GM18502 (cell line): ENCODE measurements at regions not wholly inside any gene's neighbourhood (a gene's known extent, or its start where the extent isn't known, plus 50 kb on each side); places are given as distances from the start of the nearest gene placed in this dataset.
A peak's percentile ranks its signal among the peaks of the same experiment; 100 is the strongest.

ENCODE experiments used
- ATAC-seq: cut with Tn5 transposase; IDR thresholded peaks from one replicate; pipeline ENCODE4 v1.9.1; 2021; ENCODE audit warnings: mild to moderate bottlenecking; ENCODE audit not compliant: unreplicated experiment, poor library complexity

GRCh38 chr14:76974365-76974764 is 54.1 kb downstream of the IRF2BPL start:
- ATAC-seq = no peak

DNA sequence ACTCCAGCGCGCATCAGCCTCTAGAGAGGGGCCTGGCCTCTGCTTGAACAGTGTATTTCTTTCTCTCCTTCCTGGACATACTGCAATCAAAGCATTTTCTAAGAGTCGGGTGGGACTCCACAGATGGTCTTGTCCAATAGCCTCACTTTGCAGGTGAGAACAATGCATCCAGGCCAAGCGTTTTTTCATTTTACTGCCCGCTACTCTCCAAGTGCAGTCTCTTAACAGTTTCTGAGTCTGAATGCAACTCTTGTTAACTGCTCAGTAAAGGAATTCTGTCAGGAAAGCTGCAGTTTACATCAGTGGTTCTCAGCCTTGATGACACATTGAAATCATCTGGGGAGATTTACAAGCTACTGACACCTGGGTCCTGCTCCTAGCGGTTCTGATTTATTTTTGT is 57.0 kb downstream of the IRF2BPL start:
- ATAC-seq = no peak

- no peak for ATAC-seq
These were observed 59.9 kb downstream of the IRF2BPL start for GRCh38 chr14:76968621-76969063.

DNA sequence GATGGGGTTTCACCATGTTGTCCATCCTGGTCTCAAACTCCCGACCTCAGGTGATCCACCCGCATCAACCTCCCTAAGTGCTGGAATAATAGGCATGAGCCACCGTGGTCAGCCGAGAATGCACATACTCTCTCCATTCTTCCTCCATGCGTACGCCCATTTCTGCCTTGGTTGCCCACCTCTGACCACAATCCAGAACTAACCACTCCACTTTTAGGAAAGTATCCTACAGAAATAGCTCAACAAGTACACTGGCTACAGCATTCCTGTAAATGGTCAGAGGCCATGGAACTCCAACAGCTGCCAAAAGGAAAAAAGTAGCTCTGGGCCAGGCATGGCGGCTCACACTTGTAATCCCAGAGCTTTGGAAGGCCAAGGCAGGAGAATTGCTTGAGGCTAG is 60.7 kb downstream of the IRF2BPL start:
- ATAC-seq = no peak

DNA sequence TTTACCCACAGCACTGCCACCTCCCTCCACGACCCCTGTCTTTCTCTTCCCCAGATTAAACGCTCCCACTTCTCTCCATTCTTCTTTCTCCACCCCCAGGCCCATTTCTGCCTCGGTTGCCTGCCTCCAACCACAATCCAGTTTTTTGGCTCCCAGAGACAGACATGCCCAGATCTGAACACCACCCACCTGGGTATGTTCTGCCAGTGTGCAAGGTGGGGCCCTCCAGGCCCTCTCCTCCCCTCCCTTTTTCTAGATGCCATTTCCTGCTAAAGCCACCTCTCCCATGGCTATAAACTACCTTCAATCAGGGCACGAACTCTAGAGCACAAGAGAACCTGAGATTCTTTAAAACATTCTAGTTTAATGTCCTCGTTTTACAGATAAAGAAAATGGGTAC is 63.3 kb downstream of the IRF2BPL start:
- no peak for ATAC-seq

DNA sequence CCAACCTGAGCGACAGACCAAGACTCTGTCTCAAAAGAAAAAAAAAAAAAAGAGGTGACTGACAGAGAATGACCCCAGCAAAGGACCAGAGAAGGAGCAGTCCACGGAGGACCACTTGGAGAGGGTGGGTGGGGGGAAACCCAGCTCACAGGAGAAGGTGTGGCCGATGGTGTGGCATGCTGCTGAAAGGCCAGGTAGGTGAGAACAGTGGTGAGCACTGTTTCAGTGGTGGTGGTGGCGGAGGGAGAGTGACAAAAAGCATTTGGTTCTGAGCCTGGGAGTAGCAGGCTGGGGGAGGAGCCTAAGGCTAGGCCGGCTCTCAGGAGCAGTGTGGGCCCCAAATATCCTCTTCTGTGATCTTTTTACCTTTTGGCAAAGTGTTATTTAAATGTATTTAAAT is 63.8 kb downstream of the IRF2BPL start:
- ATAC-seq = no peak

- no peak for ATAC-seq
These were observed 65.1 kb downstream of the IRF2BPL start for GRCh38 chr14:76963372-76963771.

DNA sequence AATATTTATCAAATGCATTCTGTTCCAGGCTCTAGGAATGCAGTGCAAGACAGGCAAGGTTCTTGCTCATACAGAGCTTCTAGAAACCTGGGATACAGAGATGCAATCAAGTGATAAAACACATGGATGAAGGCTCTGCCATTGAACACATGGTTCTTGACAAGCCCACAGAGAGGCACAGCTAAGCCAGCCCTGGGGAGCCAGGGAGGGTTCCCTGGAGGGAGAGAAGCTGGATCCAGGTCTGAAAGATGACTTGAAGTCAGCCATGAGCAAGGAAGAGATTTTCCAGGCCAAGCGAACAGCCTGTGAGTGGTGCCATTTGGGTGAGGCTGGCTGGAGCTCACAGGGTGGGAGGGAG is 66.2 kb downstream of the IRF2BPL start:
- no peak for ATAC-seq

GRCh38 chr14:76961631-76962302 is 66.7 kb downstream of the IRF2BPL start:
- peak; percentile 83 for ATAC-seq

GRCh38 chr14:76958980-76959710 is 69.4 kb downstream of the IRF2BPL start:
- ATAC-seq = peak; percentile 36

DNA sequence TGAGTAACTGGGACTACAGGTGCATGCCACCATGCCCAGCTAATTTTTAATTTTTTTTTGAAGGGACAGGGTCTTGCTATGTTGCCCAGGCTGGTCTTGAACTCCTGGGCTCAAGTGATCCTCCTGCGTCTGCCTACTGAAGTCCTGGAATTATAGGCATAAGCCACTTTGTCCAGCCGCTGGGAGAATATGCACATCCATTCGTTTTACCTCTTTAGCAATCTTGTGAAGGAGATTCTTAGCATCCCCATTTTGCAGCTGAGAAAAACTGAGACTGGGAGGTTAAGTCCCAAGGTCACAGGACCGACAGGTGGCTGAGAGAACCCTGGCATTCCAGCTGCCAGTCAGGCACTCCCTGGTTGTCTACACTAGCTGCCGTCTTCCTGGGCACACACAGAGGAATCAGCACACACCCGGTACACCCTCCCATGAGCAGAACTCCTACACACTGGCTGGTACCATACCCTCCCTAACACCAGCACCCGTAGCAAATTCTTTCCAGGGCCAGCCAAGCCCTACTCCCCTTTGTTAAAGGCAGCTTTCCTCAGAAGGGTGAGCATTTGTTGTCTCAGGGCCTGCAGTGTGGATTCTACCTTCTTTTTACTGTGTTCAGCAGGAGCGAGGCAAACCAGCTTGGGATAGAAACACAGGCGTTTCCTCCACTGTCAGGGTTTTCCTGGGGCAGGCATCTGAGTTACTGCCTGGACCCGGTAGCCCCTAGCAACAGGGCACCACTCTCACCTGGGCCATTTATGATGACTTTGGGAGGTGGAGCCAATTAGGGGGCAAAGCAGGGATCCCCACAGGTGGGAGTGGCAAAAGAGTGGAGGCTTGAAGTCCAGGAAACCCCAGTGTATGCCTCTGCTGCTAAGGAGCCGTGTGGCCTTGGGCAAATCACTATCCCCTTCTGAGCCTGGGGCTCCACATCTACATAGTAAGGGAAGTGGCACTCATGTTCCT is 70.2 kb downstream of the IRF2BPL start:
- ATAC-seq = no peak

DNA sequence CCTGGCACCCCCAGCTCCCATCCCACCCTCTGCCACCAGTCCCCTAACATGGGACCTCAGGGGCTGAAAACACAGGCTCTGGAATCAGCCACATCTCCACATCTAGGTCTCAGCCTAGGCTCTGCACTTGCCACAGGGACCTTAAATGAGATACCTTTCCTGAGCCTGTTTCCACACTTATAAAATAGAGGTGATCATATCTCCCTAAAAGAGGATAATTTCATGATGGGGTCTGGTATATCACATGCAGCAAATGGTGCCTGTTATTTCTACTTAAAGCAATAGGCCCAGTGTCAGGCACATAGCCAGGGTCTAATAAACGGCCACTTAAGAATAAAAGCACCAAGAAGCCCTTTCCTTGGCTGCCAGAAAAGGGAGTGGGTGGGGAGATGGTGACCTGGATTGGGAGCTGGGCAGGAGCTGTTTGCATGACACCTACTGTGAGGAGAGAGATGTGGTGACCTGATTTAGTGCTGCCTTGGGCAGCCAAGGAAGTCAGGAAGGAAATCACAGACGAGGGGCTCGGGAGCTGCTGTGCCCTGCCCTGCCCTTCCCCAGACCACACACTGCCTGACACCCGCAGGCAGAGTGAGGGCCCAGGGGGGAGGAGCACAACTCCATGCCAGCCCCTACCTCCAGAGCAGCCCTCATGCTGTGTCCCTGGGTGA is 71.2 kb downstream of the IRF2BPL start:
- no peak for ATAC-seq

- peak; percentile 40 for ATAC-seq
These were observed 72.0 kb downstream of the IRF2BPL start for GRCh38 chr14:76956316-76957090.

DNA sequence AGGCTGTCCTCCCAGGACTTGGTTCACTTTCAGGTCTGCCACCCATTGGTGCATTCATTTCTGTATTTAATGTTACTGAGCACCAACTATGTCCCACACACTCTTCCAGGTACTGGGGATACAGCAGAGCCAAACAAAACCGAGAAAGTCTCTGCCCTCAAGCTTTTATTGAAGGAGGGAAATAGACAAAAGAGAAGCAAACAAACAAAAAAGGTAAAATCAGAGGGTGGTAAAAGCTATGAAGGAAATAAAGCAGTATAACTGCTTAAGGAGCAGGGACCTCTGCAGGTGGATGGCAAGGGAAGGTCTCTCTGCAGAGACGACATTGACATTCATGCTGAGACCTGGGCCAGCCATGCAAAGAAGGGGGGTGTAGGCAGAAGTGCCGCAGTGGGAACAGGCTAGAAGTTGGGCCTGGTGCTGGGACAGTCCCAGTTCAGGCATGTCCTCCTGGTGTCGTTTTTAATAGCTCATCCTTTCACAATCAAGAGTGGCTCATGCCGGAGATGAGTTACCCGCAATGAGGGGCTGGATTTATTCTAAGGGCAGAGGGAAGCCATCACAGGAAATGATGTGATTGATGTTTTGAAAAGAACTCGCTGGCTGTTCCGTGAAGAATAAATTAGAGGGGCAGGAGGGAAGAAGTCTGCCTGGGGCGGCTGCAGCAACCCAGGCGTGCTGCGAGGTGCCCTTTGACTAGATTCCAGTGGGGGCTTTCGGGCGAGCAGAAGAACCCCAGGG is 72.8 kb downstream of the IRF2BPL start:
- ATAC-seq = peak; percentile 29

GRCh38 chr14:76954394-76955190 is 73.9 kb downstream of the IRF2BPL start:
- no peak for ATAC-seq

DNA sequence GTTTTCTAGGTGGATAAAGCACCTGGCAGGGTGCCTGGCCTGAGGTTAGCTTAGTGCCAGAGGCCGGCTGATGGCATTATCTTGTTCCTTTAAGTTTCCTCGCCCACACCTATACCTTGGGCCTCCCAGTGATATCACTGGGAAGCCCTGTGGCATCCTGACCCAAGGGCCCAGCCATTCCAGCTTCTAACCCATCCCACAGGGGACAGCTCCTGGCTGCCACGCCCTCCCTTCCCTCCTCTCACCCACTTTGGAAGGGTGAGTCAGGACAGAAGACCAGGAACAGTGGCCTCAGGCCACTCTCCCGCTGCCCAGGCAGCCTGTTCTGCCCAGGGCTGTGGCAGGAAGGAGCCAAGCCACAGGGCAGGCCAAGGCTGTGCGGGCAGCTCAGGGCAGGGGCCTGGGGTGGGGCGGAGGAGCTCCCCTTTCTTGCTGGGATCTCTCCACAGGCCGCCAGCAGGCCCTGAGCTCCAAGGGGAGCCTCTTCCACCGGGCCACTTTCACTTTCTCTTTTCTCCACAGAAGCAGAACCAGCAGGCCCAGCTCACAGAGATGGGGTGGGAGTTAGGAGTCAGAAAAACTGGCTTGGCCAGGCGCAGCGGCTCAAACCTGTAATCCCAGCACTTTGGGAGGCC is 75.1 kb downstream of the IRF2BPL start:
- no peak for ATAC-seq

DNA sequence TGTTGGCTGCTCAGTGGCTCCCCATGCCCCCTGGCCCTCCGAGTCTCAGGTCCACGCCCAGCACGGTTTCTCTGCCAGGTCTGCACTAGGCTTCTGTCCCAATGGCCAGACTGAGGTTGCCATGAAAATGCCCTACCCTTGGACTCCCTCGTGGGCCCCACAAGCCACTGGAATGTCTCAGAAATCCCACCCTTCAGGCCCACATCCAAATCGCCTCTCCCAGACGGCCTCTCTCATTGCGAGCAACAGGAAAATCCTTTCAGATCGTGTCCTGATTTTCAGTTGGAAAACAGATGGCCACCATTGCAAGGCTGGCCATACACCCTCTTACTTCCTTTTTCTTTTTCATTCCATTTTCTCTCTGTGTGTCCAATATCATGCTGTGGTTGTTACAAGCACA is 77.3 kb downstream of the IRF2BPL start:
- ATAC-seq = no peak
